ENCODE measurements at regions not wholly inside any gene's neighbourhood (a gene's known extent, or its start where the extent isn't known, plus 50 kb on each side); places are given as distances from the start of the nearest gene placed in this dataset.

DNA sequence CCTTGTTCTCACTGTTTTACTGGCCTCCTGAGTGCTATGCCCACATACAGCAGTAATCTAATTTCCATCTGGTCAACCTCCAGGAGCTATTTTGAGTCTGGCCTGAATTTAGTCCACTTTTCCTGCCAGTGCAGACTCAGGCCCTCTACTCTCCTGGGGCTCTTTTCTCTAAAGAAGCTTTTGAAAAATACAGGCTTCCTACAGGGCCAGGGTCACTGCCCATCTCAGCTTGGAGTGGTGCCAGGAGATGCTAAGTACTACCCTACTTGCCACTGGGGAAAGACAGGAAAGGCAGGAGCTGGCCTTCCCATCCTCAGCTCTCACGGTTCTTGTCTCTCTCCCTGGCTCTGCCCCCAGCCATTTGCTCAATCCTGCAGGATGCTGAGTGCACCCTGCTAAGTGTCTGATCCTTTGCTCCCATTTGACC is 101.7 kb upstream of the SERP2 start:
- TF ChIP-seq TAF1 (IDR thresholded peaks at IDR 0.05; ENCODE audit: borderline replicate concordance, insufficient read depth, low read length) (no peak), REST (IDR thresholded peaks at IDR 0.05; ENCODE audit: insufficient read depth in 1 of 2, low read depth in 2 of 2, low read length in 2 of 2) (no peak)

Data from PFSK-1 (cell line).